Fibroblast of skin of back (primary cell): ENCODE measurements at regions not wholly inside any gene's neighbourhood (a gene's known extent, or its start where the extent isn't known, plus 50 kb on each side); places are given as distances from the start of the nearest gene placed in this dataset.
"Not testable (repeated sequence)": the region's sequence is repeated elsewhere in the genome, so short reads cannot be mapped to it uniquely, and the experiment has no call there.

Source experiments
- DNase-seq: peaks from one replicate; pipeline ENCODE4 v3.0.0-alpha.2; 2013

GRCh38 chrX:134045372-134045771 lies 60.0 kb upstream of the GPC3 start:
- DNase-seq = not testable (repeated sequence)

DNA sequence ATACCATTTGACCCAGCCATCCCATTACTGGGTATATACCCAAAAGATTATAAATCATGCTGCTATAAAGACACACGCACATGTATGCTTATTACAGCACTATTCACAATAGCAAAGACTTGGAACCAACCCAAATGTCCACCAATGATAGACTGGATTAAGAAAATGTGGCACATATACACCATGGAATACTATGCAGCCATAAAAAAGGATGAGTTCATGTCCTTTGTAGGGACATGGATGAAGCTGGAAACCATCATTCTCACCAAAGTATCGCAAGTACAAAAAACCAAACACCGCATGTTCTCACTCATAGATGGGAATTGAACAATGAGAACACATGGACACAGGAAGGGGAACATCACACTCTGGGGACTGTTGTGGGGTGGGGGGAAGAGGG lies 81.7 kb upstream of the GPC3 start:
- DNase-seq = not testable (repeated sequence)

GRCh38 chrX:134071899-134072298 lies 86.5 kb upstream of the GPC3 start:
- DNase-seq = not testable (repeated sequence)

GRCh38 chrX:134073341-134073740 lies 87.9 kb upstream of the GPC3 start:
- DNase-seq = no peak

DNA sequence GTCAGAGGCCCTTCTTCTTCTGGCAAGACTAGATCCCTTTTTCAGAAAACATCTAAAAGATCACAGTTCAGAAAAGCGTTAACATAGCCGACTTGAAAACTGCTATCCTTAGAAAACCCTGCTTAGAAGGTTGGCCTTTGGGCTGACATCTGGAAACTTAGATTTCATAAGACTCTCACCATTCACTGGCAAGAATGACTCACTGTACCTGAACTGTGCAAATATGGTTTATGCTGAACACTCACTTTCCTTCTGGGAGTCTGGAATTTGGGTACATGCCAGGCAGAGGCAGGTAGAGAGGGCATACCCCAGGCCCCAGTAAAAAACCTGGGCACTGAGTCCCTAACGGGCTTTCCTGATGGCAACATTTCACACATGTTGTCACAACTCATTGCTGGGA lies 88.8 kb upstream of the GPC3 start:
- DNase-seq = no peak

DNA sequence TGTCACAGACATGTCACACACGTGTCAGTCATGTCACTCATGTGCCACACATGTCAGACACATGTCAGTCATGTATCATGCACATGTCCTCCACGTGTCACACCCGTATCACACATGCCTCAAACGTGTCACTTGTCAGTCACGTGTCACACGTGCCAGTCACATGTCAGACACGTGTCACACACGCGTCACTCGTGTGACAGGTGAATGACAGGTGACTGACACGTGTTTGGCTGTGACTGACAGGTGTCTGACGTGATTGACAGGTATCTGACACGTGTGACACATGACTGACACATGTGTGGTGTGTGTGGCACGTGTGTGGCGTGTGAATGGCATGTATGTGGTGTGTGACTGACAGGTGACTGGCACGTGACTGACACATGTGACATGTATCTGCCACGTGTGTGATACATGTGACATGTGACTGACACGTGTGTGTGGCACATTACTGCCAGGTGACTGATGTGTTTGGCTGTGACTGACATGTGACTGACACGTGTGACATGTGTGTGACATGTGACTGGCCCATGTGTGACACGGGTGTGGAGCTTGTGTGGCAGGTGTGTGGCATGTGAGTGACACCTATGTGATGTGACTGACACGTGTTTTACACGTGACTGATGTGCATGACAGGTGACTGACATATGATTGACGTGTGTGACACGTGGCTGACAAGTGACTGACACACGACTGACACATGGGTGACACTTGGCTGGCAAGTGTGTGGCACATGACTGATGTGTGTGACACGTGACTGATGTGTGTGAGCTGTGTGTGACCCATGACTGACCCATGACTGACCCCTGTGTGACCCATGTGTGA lies 90.7 kb upstream of the GPC3 start:
- no peak for DNase-seq

GRCh38 chrX:134095366-134095765 lies 110.0 kb upstream of the GPC3 start:
- no peak for DNase-seq

DNA sequence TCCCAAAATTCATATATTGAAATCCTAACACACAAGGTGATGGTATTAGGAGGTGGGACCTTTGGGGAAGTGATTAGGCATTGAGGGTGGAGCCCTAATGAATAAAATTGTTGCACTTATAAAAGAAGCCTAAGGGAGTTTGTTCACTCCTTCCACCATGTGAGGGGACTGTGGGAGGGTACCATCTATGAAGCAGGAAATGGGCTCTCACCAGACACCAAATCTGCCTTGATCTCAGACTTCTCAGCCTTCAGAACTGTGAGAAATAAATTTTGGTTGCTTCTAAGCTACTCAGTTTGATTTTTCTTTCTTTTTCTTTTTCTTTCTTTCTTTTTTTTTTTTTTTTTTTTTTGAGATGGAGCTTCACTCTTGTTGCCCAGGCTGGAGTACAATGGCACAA lies 116.2 kb upstream of the GPC3 start:
- DNase-seq = no peak

GRCh38 chrX:134115270-134115669 lies 121.7 kb upstream of the CCDC160 start:
- no peak for DNase-seq

GRCh38 chrX:134137341-134137740 lies 99.6 kb upstream of the CCDC160 start:
- DNase-seq = no peak

- no peak for DNase-seq
Measured at GRCh38 chrX:134139090-134139489, 97.9 kb upstream of the CCDC160 start.

DNA sequence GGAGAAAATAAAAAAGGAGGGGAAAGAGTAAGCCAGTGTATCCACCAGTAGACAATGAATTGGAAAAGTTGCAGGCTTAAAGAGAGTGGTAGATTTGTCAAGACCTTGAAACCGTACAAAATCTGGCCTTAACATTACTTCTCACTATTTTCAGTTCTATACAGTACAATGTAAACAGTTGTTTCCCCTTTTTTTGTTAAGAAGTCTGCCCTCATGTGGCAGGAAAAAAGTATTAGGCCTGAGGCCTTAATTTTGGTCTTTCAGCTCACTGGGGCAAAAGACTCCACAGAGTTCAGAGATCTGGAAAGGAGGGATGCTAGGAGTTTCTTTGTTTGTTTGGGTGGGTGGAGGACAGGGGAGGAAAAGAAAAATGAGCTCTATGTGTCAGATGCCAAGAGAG lies 92.8 kb upstream of the CCDC160 start:
- DNase-seq = peak; percentile 17

GRCh38 chrX:134146493-134146892 lies 90.5 kb upstream of the CCDC160 start:
- DNase-seq = no peak

GRCh38 chrX:134148172-134148692 lies 88.8 kb upstream of the CCDC160 start:
- no peak for DNase-seq

- DNase-seq = no peak
Measured at GRCh38 chrX:134158821-134159512, 78.0 kb upstream of the CCDC160 start.

- no peak for DNase-seq
Measured at GRCh38 chrX:134161162-134161561, 75.8 kb upstream of the CCDC160 start.

DNA sequence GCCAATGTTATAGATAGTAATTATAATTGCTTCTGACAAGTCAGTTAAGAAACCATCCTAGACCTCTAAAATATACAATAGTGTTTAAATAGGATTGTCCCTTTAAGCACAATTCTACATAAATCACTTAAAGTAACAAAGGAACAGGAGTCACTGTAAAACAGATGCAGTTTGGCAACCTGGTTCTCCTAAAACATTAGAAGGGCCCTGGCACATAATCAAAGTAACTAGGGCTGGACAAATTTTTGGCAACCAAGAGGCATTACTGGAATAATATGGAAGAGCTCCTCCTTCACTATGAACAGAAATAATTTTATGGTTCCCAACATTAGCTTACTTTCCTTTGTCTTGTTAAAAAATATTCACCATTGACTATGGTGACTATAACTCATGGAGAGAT lies 75.0 kb upstream of the CCDC160 start:
- no peak for DNase-seq

DNA sequence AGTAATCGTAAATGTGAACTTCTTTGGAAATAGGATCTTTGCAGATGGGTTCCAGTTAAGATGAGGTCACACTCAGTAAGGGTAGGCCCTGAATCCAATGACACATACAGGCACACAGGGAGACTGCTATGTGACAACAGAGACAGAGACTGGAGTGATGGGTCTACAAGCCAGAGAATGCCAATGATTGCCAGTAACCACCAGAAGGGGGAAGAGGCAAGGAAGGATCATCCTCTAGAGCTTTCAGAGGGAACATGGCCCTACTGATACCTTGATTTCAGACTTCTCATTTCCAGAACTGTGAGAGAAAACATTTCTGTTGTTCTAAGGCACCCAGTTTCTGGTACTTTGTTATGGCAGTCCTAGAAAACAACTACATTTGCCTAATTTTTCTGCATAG lies 73.1 kb upstream of the CCDC160 start:
- no peak for DNase-seq

GRCh38 chrX:134167591-134168203 lies 69.3 kb upstream of the CCDC160 start:
- DNase-seq = no peak

DNA sequence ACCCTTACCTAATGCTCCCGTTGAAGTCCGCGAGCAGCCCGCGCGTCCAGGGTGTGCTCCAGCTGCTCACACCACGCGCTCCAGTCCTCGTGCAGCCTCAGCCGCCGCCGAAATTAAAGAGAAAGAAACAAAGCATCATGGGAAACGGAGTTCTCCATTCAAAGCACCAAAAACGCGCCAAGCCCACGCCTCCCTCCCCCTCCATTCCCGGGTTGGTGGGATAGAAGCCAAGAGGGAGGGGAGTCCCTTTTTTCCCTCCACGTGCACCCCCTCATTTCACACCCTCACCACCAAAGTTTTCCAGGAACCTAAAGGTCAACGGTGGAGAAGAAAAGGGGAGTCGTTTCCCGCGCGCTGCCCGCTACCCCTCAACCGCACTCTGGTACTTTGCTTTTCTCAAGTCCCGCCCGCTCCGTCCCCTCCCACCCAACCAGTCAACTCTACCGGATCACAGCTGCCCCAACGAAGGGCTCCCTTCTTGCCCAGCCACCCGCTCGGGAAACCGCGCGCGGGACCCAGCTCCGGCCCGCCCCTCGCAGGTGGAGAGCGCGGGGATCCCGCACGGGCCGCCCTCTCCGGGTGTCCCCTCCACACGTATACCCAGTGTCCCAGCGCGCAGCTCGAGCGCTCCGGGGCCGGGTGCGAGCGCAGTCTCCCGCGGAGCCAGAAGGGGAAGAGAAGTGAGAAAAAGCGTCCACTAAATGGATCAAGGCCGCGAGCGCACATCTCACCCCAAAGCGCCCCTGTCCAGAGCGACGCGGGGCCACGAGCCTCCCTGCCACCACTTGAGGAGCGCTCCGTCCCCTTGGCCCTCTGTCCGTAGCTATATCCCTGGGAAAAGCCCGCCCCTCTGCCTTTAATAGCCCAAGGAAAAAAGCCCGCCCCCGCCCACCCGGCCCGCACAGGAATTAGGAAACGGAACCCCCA lies 65.1 kb upstream of the CCDC160 start:
- peak; percentile 29 for DNase-seq

- DNase-seq = peak; percentile 6
Measured at GRCh38 chrX:134172588-134173259, 64.3 kb upstream of the CCDC160 start.
